ENCODE measurements at regions not wholly inside any gene's neighbourhood (a gene's known extent, or its start where the extent isn't known, plus 50 kb on each side); places are given as distances from the start of the nearest gene placed in this dataset.

GRCh38 chr2:19224486-19224885 is 133.9 kb downstream of the OSR1 start:
- in situ Hi-C loops (cut with HindIII; ENCODE audit: extremely low pct_ligation_motif_present, low pct_unique_long_range_greater_than_20kb) (no loop called here), intact Hi-C loops (cut with micrococcal nuclease; ENCODE audit: unreplicated experiment) (no loop called here)
- ChIA-PET CTCF (ENCODE audit: low intra/inter-chr PET ratio, low total read pairs) (no interaction called here), POLR2A (no interaction called here)
- H4K20me1 ChIP-seq (ENCODE audit: insufficient read depth, low read length): no peaks in the 10 kb centered on the region
- ATAC-seq: no peak
- H3K27me3 ChIP-seq (ENCODE audit: control insufficient read depth in 1 of 2, insufficient read depth in 2 of 2, low read length in 2 of 2): no peaks in the 10 kb centered on the region
- FAIRE-seq: no peak
- no peak overlapping the region for H3K4me3 ChIP-seq (replicated peaks in 1 of 3; ENCODE audit: insufficient read depth in 1 of 3, low read depth in 2 of 3, low read length in 3 of 3)
- H3K79me2 ChIP-seq (ENCODE audit: insufficient read depth, low read length): no peaks in the 10 kb centered on the region
- H3K27ac ChIP-seq (ENCODE audit: extremely low read length, insufficient read depth, low read length): no peak overlapping the region
- no peak overlapping the region for H3K4me2 ChIP-seq (ENCODE audit: low read depth, low read length)
- no peaks in the 10 kb centered on the region for H3K36me3 ChIP-seq (replicated peaks in 1 of 2; ENCODE audit: control insufficient read depth in 1 of 2, insufficient read depth in 2 of 2, low read length in 2 of 2)
- no peak overlapping the region for H2AFZ ChIP-seq (ENCODE audit: low read length)
- H3K9ac ChIP-seq (ENCODE audit: insufficient read depth, low read depth, low read length): no peak overlapping the region
- H3K9me3 ChIP-seq (ENCODE audit: low read length): no peaks in the 10 kb centered on the region
- H3K4me1 ChIP-seq (ENCODE audit: insufficient read depth, low read length): peaks cover 22% of the 10 kb centered on the region
- no TSS peak for BruUV-seq (replicated peaks)
- TF ChIP-seq THAP9 (CRISPR knock-in tag; IDR thresholded peaks at IDR 0.05; ENCODE audit: borderline replicate concordance) (no peak), ARNT (IDR thresholded peaks at IDR 0.05) (no peak), ATF3 (CRISPR knock-in tag; IDR thresholded peaks at IDR 0.05) (no peak), KLF11 (CRISPR knock-in tag; IDR thresholded peaks at IDR 0.05) (no peak), KLF16 (CRISPR knock-in tag; IDR thresholded peaks at IDR 0.05) (no peak), CHD2 (IDR thresholded peaks at IDR 0.05; ENCODE audit: low read depth, low read length) (no peak), SP2 (CRISPR knock-in tag; IDR thresholded peaks at IDR 0.05) (no peak), HNRNPH1 (optimal IDR thresholded peaks at IDR 0.05; ENCODE audit: low read depth, low read length) (no peak), RARA (CRISPR knock-in tag; IDR thresholded peaks at IDR 0.05) (no peak)
- DNase-seq (ENCODE audit: low spot score): no peak
- 2% methylated on average over 1 of the region's 1 CpG for WGBS (ENCODE audit: low lambda C conversion rate)
